DND-41 (cell line): ENCODE measurements at regions not wholly inside any gene's neighbourhood (a gene's known extent, or its start where the extent isn't known, plus 50 kb on each side); places are given as distances from the start of the nearest gene placed in this dataset.

ENCODE experiments used
- ATAC-seq: fragments of 200-7000 bp; cut with Tn5 transposase; 3 replicates; pipeline ENCODE4 v1.9.1; 2021; ENCODE audit warnings: low read depth; ENCODE audit not compliant: insufficient read depth
- DNase-seq: peaks from one replicate; pipeline ENCODE4 v3.0.0-alpha.2; 2020
- H2AFZ ChIP-seq: 2 replicates; pipeline ENCODE4 v1.6.0; 2012; ENCODE audit warnings: low read depth, low read length
- H3K27ac ChIP-seq: 2 replicates; pipeline ENCODE4 v1.5.1; 2012; ENCODE audit warnings: low read length, inconsistent platforms
- H3K27me3 ChIP-seq: fragments of 200-600 bp; sonication (generic); 2 replicates; pipeline ENCODE4 v1.6.0; 2012; ENCODE audit warnings: low read length, mild to moderate bottlenecking, inconsistent platforms; ENCODE audit not compliant: insufficient read depth, poor library complexity
- H3K36me3 ChIP-seq: 2 replicates; pipeline ENCODE4 v1.5.1; 2012; ENCODE audit warnings: low read length, inconsistent platforms; ENCODE audit not compliant: insufficient read depth
- H3K4me1 ChIP-seq: 2 replicates; pipeline ENCODE4 v1.5.1; 2012; ENCODE audit warnings: mild to moderate bottlenecking, low read length; ENCODE audit not compliant: insufficient read depth
- H3K4me2 ChIP-seq: 2 replicates; pipeline ENCODE4 v1.6.0; 2012; ENCODE audit warnings: mild to moderate bottlenecking, moderate library complexity, low read length, inconsistent platforms; ENCODE audit not compliant: insufficient read depth
- H3K4me3 ChIP-seq, 2 experiments: fragments of 200-600 bp in 1 of 2; shearing (Covaris generic) in 1 of 2; 2 replicates each; pipeline ENCODE4 v1.5.1; 2012 to 2016; ENCODE audit warnings: inconsistent platforms in 2 of 2, low read length in 2 of 2, mild to moderate bottlenecking in 2 of 2, low read depth in 1 of 2, moderate library complexity in 1 of 2
- H3K79me2 ChIP-seq: 2 replicates; pipeline ENCODE4 v1.6.0; 2012; ENCODE audit warnings: low read length, inconsistent platforms; ENCODE audit not compliant: insufficient read depth
- H3K9ac ChIP-seq: 2 replicates; pipeline ENCODE4 v1.6.0; 2012; ENCODE audit warnings: low read depth, mild to moderate bottlenecking, inconsistent platforms, low read length, moderate library complexity
- H3K9me3 ChIP-seq: 2 replicates; pipeline ENCODE4 v1.5.1; 2012; ENCODE audit warnings: low read length, moderate library complexity, mild to moderate bottlenecking, inconsistent platforms; ENCODE audit not compliant: insufficient read depth, severe bottlenecking
- H4K20me1 ChIP-seq: 2 replicates; pipeline ENCODE4 v1.6.0; 2012; ENCODE audit warnings: low read length; ENCODE audit not compliant: insufficient read depth
- EZH2 ChIP-seq: IDR thresholded peaks from 3 replicates; pipeline ENCODE4 v1.6.1; 2012; ENCODE audit warnings: borderline replicate concordance, low read depth, mild to moderate bottlenecking, moderate library complexity, low read length, inconsistent platforms; ENCODE audit not compliant: severe bottlenecking
- TF ChIP-seq, protein P1 (sequence below): IDR thresholded peaks from 2 replicates; pipeline ENCODE4 v1.5.1; 2012; ENCODE audit warnings: borderline replicate concordance, low read length, moderate library complexity, mild to moderate bottlenecking; ENCODE audit not compliant: poor library complexity, severe bottlenecking; ENCODE audit errors: extremely low read depth

DNA sequence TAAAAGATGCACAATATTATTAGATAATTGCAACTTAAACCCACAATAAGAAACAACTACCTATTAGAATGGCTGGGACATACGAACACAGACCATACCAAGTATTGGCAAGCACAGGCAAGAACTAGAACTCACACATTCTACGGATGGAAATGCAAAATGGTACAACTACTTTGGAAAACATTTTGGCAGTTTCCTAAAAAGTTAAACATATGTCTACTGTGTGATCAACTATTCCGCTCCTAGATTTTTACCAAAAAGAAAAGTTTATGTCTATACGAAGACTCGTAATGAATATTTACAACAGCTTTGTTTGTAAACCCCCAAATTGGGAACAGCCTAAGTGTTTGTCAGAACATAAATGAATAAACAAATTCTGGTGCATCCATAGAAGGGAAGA, 194.7 kb downstream of the FGFR2 start:
- Histone ChIP-seq H2AFZ (no peak overlapping the region), H4K20me1 (no peaks in the 10 kb centered on the region), H3K4me3 (no peak overlapping the region), H3K36me3 (no peaks in the 10 kb centered on the region), H3K27me3 (no peaks in the 10 kb centered on the region), H3K4me2 (no peak overlapping the region), H3K27ac (no peak overlapping the region), H3K9ac (no peak overlapping the region), H3K4me1 (no peaks in the 10 kb centered on the region), H3K9me3 (no peaks in the 10 kb centered on the region), H3K79me2 (no peaks in the 10 kb centered on the region)
- no peak for TF ChIP-seq EZH2
- TF ChIP-seq, protein P1, sequence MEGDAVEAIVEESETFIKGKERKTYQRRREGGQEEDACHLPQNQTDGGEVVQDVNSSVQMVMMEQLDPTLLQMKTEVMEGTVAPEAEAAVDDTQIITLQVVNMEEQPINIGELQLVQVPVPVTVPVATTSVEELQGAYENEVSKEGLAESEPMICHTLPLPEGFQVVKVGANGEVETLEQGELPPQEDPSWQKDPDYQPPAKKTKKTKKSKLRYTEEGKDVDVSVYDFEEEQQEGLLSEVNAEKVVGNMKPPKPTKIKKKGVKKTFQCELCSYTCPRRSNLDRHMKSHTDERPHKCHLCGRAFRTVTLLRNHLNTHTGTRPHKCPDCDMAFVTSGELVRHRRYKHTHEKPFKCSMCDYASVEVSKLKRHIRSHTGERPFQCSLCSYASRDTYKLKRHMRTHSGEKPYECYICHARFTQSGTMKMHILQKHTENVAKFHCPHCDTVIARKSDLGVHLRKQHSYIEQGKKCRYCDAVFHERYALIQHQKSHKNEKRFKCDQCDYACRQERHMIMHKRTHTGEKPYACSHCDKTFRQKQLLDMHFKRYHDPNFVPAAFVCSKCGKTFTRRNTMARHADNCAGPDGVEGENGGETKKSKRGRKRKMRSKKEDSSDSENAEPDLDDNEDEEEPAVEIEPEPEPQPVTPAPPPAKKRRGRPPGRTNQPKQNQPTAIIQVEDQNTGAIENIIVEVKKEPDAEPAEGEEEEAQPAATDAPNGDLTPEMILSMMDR, result no peak
- ATAC-seq, result no peak
- no peak for DNase-seq

DNA sequence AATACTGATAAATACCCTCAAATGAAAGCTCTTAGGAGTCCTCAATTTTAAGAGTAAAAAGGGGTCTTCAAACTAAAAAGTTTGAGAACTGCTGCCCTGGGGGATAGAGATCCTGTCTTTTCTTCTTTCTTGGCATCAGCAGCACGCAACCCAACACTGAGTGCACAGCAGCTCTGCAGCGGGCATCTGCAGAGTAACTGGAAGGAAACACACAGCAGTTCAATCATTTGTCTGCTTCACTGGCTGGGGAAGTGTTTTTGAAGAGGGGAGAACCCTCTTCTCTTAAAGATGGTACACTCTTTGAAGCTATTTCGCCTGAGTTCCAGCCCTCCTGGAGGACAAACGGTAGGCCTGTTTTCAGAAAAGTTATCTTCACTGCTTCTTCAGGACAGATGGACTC, 193.6 kb downstream of the FGFR2 start:
- no peak overlapping the region for H3K4me2 ChIP-seq
- no peak for DNase-seq

DNA sequence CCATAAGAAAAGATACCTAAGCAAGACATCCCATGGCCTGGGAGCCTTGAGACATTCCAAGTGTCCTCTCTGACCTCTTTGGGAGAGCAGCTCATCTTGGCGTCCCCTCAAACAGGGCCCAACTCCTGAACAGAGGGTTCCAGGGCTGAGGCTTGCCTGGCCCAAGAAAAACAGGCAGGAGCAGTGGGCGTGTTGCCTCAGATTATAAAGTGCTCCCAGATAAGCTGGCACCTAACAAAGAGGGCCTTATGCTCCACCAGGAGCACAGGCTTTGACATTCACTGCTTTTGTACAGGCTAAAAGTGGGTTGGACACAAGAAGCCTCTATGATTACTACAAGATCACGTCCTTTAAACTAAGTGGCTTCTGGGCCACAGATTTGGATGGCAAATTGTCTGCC, 193.1 kb downstream of the FGFR2 start:
- Histone ChIP-seq H3K36me3 (no peaks in the 10 kb centered on the region), H3K27me3 (no peaks in the 10 kb centered on the region), H3K9ac (no peak overlapping the region), H3K4me1 (no peaks in the 10 kb centered on the region), H3K4me2 (no peak overlapping the region), H3K79me2 (no peaks in the 10 kb centered on the region), H4K20me1 (no peaks in the 10 kb centered on the region), H3K4me3 (no peak overlapping the region), H3K9me3 (no peaks in the 10 kb centered on the region), H3K27ac (no peak overlapping the region), H2AFZ (no peak overlapping the region)
- DNase-seq, result no peak
- no peak for ATAC-seq
- TF ChIP-seq, protein P1, result no peak
- no peak for TF ChIP-seq EZH2

More for the DNA sequence above, 193.6 kb downstream of the FGFR2 start:
- no peak for ATAC-seq
- H3K79me2 ChIP-seq, result no peaks in the 10 kb centered on the region
- H3K4me1 ChIP-seq, result no peaks in the 10 kb centered on the region
- H3K27me3 ChIP-seq, result no peaks in the 10 kb centered on the region
- H3K36me3 ChIP-seq, result no peaks in the 10 kb centered on the region
- H3K27ac ChIP-seq, result no peak overlapping the region
- H3K4me3 ChIP-seq, result no peak overlapping the region
- H3K9me3 ChIP-seq, result no peaks in the 10 kb centered on the region
- no peak overlapping the region for H2AFZ ChIP-seq
- H3K9ac ChIP-seq, result no peak overlapping the region
- no peaks in the 10 kb centered on the region for H4K20me1 ChIP-seq
- TF ChIP-seq, protein P1, result no peak
- TF ChIP-seq EZH2, result no peak

DNA sequence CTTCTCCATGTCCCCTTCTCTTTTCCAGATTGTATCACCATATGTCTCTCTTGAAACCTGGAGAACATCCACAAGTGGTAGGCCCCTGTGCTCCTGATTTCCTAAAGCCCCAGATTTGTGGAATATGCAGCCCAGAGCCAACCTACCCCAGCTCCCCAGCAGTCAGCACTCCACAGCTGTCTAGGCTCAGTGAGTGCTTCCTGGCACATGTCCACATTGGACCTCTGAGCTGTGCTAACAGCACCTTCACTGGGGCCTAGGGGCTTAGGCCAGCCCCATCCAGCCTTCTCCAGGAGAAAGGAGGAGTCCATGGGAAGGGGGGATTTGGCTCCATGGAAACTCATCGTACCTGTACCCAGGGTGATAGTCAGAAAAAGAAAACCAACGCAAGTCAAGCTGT, 192.7 kb downstream of the FGFR2 start:
- ATAC-seq (no peak), DNase-seq (no peak)
- Histone ChIP-seq H3K4me2 (no peak overlapping the region), H3K4me3 (no peak overlapping the region), H4K20me1 (no peaks in the 10 kb centered on the region), H3K27me3 (no peaks in the 10 kb centered on the region), H3K79me2 (no peaks in the 10 kb centered on the region), H3K9me3 (no peaks in the 10 kb centered on the region), H3K9ac (no peak overlapping the region), H3K36me3 (no peaks in the 10 kb centered on the region), H3K4me1 (no peaks in the 10 kb centered on the region), H2AFZ (no peak overlapping the region), H3K27ac (no peak overlapping the region)
- no peak for TF ChIP-seq EZH2
- TF ChIP-seq, protein P1, result no peak
